Mesenteric fat pad (tissue), 1 donor: ENCODE measurements at regions not wholly inside any gene's neighbourhood (a gene's known extent, or its start where the extent isn't known, plus 50 kb on each side); places are given as distances from the start of the nearest gene placed in this dataset.
"Not testable (repeated sequence)": the region's sequence is repeated elsewhere in the genome, so short reads cannot be mapped to it uniquely, and the experiment has no call there.

Experiments
- DNase-seq: peaks from one replicate; pipeline ENCODE4 v3.0.0-alpha.2; 2020; ENCODE audit warnings: low spot score
- donor health status: DM: yes; HTN: yes; CAD: no.

GRCh38 chr20:26218301-26218700 lies 521.6 kb upstream of the ZNF337 start:
- no peak for DNase-seq

- DNase-seq = no peak
Observed at GRCh38 chr20:26216025-26216424, 519.4 kb upstream of the ZNF337 start.

GRCh38 chr20:26214991-26215390 lies 518.3 kb upstream of the ZNF337 start:
- DNase-seq = no peak

- no peak for DNase-seq
Observed at GRCh38 chr20:26209171-26209941, 512.7 kb upstream of the ZNF337 start.

GRCh38 chr20:26208296-26209091 lies 511.8 kb upstream of the ZNF337 start:
- DNase-seq = no peak

- DNase-seq = not testable (repeated sequence)
Observed at GRCh38 chr20:26207967-26208295, 511.3 kb upstream of the ZNF337 start.

GRCh38 chr20:26207237-26207966 lies 510.7 kb upstream of the ZNF337 start:
- no peak for DNase-seq

- DNase-seq = no peak
Observed at GRCh38 chr20:26205350-26205749, 508.7 kb upstream of the ZNF337 start.

GRCh38 chr20:26201026-26201425 lies 504.4 kb upstream of the ZNF337 start:
- DNase-seq = not testable (repeated sequence)

GRCh38 chr20:26187329-26187728 lies 490.7 kb upstream of the ZNF337 start:
- not testable (repeated sequence) for DNase-seq

- not testable (repeated sequence) for DNase-seq
Observed at GRCh38 chr20:26183720-26184119, 487.1 kb upstream of the ZNF337 start.

GRCh38 chr20:26181364-26181763 lies 484.7 kb upstream of the ZNF337 start:
- not testable (repeated sequence) for DNase-seq

GRCh38 chr20:26171875-26172274 lies 475.2 kb upstream of the ZNF337 start:
- DNase-seq = not testable (repeated sequence)

- no peak for DNase-seq
Observed at GRCh38 chr20:26169506-26169905, 472.9 kb upstream of the ZNF337 start.

GRCh38 chr20:26167499-26167898 lies 470.8 kb upstream of the ZNF337 start:
- no peak for DNase-seq

GRCh38 chr20:26163890-26164289 lies 467.2 kb upstream of the ZNF337 start:
- no peak for DNase-seq

- not testable (repeated sequence) for DNase-seq
Observed at GRCh38 chr20:26163151-26163550, 466.5 kb upstream of the ZNF337 start.

GRCh38 chr20:26161741-26162140 lies 465.1 kb upstream of the ZNF337 start:
- DNase-seq = not testable (repeated sequence)

GRCh38 chr20:26160916-26161315 lies 464.3 kb upstream of the ZNF337 start:
- not testable (repeated sequence) for DNase-seq

GRCh38 chr20:26154224-26154623 lies 457.6 kb upstream of the ZNF337 start:
- no peak for DNase-seq

- no peak for DNase-seq
Observed at GRCh38 chr20:26135325-26136110, 438.9 kb upstream of the ZNF337 start.
